ENCODE measurements at regions not wholly inside any gene's neighbourhood (a gene's known extent, or its start where the extent isn't known, plus 50 kb on each side); places are given as distances from the start of the nearest gene placed in this dataset.

DNA sequence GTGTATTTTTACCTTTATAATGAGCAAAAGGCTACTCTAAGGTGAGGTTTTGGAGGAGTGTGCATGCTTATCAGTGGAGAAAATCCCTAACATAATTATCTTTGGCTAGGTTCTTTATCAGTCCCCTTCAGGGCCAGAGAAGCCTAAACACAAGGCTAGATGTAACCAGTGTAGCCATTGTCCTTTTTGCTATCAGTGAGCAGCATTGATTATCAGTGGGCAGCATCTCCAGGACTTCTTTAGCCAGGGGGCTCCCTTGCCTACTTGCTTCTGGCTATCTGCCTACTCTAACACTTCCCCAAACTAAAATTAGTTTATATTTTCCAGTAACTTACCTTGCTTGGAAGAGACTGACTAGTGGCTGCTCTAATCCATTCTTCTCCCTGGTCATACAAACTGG, 595.6 kb downstream of the TRAM1L1 start:
- CTCF ChIA-PET = no interaction called here
- no peak for TF ChIP-seq CTCF (IDR thresholded peaks at IDR 0.05; ENCODE audit: insufficient read depth, low read length, missing control alignments)
- no peak overlapping the region for H3K4me3 ChIP-seq (ENCODE audit: low read depth, low read length)
- no peak for DNase-seq (ENCODE audit: low read depth, low spot score)
- POLR2A ChIA-PET = no interaction called here

DNA sequence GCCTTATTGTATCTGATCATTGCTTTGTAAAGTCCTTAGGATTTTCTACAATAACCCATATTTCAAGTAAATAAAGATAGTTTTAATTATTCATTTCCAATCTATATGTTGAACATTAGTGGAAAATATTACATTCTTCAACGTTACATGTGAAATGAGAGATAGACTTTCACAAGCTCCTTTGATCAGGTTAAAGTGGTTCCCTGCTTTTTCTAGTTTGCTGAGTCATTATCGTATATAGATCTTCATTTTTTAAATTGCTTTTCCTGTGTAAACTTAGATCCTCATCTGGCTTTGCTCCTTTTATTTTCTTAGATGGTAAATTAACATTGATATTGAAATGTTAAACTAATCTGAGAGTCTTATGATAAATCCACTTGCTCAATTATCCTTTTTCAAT, 599.0 kb downstream of the TRAM1L1 start:
- ChIA-PET CTCF (no interaction called here), POLR2A (no interaction called here)
- no peak for DNase-seq (ENCODE audit: low read depth, low spot score)
- no peak overlapping the region for H3K4me3 ChIP-seq (ENCODE audit: low read depth, low read length)
- no peak for TF ChIP-seq CTCF (IDR thresholded peaks at IDR 0.05; ENCODE audit: insufficient read depth, low read length, missing control alignments)

DNA sequence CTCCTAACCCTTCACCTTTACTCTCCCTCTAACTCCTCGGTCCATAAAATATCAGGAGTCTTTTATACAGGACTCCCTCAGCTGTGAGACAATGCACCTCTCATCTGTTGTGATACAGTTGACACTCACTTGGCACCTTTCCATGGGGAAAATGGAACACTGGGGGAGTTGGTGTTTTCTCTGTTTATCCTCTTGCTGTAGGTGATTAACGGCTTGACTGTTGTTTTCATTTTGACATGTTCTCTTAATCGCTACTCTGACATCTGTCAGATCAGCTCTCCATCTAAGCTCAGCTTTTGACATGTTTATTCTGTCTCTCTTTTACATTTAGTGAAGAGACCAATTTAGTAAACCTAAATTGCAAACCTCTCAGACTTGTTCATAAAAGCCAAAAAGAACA, 604.8 kb downstream of the TRAM1L1 start:
- ChIA-PET CTCF (no interaction called here), POLR2A (no interaction called here)
- H3K4me3 ChIP-seq (ENCODE audit: low read depth, low read length) = no peak overlapping the region
- no peak for TF ChIP-seq CTCF (IDR thresholded peaks at IDR 0.05; ENCODE audit: insufficient read depth, low read length, missing control alignments)
- DNase-seq (ENCODE audit: low read depth, low spot score) = no peak

DNA sequence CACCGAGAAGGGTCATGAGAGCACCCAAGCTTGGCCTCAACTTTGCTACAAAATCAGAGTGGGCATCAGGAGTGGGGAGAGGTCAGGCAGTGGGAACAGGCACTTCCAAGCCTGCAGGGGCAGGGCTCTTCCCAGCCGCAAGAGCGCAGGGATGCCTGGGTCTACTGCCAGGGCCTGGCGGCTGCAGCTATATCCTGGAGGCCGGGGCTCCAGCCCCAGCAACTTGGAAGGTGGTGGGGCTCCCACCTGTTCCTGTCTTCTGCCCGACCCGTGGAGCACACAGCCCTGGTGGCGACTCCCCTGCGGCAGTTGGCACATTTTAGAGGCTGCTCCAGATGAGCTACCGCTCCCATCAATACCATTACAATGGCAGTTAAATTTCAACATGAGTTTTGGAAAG, 607.0 kb downstream of the TRAM1L1 start:
- CTCF ChIA-PET = no interaction called here
- POLR2A ChIA-PET = no interaction called here
- no peak for DNase-seq (ENCODE audit: low read depth, low spot score)
- TF ChIP-seq CTCF (IDR thresholded peaks at IDR 0.05; ENCODE audit: insufficient read depth, low read length, missing control alignments) = no peak
- H3K4me3 ChIP-seq (ENCODE audit: low read depth, low read length) = no peak overlapping the region

DNA sequence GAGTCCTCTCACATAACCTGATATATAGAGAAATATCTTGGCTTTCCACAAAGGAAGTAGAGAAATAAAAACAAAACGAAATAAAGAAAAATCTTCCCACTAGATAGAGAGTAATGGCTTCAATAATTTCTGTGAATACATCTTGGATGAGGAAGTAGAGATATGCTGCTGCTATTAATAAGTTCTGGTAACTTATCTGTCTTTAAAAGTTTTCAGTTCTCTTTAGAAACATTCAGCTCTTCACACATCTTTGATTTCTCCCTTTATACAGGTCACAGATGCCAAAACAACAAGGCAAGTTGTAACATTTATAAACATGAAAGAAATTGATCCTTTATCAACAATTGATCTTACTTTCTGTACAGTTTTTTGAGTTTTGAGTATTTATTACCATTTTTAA, 615.8 kb downstream of the TRAM1L1 start:
- ChIA-PET POLR2A (no interaction called here), CTCF (no interaction called here)
- DNase-seq (ENCODE audit: low read depth, low spot score) = no peak
- H3K4me3 ChIP-seq (ENCODE audit: low read depth, low read length) = no peak overlapping the region
- TF ChIP-seq CTCF (IDR thresholded peaks at IDR 0.05; ENCODE audit: insufficient read depth, low read length, missing control alignments) = no peak

DNA sequence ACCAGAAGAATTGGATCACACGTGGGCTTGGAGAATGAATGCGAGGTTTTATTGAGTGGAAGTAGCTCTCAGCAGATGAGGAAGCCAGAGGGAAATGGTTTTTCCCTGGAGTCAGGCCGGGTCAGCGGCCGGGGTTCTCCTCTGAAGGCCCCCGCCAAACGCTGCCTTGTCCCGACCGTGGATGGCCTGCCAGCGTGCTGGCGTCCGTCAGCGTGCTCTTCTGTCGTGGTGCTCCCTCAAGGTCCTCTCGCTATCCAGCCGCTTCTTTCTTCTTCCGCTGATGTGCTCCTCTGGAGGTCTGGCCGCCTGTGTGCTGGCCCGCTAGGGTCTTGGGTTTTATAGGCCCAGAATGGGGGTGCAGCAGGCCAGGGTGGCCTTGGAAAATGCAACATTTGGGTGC, 632.2 kb downstream of the TRAM1L1 start:
- no peak for TF ChIP-seq CTCF (IDR thresholded peaks at IDR 0.05; ENCODE audit: insufficient read depth, low read length, missing control alignments)
- ChIA-PET CTCF (no interaction called here), POLR2A (no interaction called here)
- H3K4me3 ChIP-seq (ENCODE audit: low read depth, low read length) = no peak overlapping the region
- no peak for DNase-seq (ENCODE audit: low read depth, low spot score)

Data from AG04449 (cell line).